Activated effector memory CD4-positive, alpha-beta T cell treated with Interleukin-2 at 50 U/mL for 16 hours (primary cell): ENCODE measurements at regions not wholly inside any gene's neighbourhood (a gene's known extent, or its start where the extent isn't known, plus 50 kb on each side); places are given as distances from the start of the nearest gene placed in this dataset.

Experiments used
- DNase-seq: peaks from one replicate; pipeline ENCODE4 v3.0.0-alpha.2; 2020

- no peak for DNase-seq
Observed at GRCh38 chr12:60148831-60149230, 553.0 kb downstream of the SLC16A7 start.

DNA sequence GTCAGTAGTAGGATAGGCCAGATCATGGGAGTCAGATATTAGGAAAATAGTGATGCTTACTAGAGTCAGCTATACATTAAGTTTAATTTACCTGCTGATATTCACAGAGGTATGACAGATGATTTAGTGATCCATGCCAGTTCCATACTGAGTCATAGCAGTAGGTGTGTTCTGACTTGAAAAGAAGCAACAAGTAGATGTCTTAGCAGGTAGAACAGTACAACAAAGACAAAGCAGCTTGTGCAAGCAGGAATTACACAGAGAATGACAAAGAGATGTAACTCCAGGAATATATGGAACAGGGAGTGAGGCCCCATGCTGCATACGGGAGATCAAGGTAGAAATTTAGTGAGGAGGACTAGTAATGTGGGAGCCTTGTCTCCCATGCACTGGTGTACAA, 556.9 kb downstream of the SLC16A7 start:
- no peak for DNase-seq

GRCh38 chr12:60159761-60160160, 563.9 kb downstream of the SLC16A7 start:
- no peak for DNase-seq

DNA sequence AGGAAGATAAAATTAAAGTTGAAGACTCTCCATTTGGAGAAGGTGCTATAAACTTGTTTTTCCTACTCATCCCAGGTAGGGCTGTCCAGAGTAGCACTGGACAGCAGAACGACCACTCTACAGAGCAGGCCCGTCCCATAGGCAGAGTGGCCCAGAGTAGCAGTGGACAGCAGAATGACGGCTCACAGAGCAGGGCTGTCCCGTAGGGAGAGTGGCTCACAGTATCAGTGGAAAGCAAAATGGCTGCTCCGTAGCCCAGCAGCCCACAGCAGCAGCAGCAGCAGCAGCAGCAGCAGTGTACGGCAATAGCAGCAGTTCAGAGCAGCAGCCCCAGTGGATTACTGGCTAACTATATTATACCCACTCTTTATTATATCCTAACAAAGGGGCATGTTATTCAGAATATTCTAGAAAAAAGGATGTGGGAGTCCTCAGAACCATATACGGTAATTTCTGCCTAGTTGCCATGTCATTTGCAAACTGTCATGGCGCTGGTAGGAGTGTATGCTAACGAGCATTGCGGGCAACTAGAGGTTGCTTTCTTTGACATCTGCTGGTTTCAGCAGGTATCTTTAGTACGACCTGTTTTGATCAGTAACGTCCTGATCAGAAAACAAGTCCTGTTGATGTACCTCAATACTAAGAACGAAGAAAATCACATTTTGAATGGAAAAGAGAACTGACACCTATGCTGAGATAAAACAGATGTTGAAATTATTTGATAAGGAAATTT, 567.3 kb downstream of the SLC16A7 start:
- DNase-seq: no peak

DNA sequence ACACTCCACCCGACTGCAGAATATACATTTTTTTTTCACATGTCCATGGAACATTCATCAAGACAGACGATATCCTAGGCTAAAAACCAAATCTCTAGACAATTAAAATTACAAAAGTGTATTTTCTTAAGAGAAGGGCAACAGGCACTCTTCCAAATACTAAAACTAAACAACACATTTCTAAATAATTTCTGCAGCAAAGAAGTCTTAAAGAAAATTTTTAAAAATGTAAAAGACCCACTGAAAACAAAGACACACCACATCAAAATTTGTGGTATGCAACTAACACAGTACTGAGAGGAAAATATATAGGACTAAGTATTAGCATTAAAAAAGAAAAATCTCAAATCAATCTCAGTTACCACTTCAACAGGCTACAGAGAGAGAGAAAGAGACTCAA, 570.0 kb downstream of the SLC16A7 start:
- DNase-seq: no peak

DNA sequence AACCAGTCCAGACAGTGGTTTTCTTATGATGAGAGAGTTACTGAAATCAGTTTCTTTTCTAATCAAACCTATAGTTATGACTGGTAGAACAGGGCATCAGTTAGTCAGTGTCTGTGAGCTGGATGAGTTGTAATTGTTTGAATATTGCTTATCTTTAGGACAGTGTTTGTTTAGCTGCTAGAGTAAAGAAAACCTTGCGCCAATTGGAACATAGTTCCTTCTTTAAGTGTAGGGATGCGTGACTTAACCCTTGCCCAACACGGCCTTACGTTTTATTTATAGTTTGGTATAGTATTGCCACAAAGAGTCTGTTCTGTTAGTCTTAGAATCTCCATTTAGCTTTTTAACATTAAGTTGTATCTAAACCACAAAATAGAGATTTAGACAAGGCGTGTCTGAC, 572.6 kb downstream of the SLC16A7 start:
- no peak for DNase-seq

DNA sequence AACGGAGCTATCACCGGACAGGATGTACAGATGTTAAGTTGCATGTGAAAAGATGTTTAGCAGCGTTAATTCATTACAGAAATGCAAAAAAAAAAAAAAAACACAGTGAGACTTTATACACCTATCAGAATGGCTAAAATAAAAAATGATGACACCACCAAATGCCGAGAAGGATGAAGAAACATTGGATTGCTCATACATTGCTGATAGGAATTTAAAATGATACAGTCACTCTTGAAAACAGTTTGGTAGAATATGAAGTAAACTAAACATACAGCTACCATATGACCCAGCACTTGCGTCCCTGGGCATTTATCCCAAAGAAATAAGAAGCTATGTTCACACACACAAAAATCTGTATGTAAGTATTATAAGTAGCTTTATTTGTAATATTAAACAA, 574.1 kb downstream of the SLC16A7 start:
- DNase-seq: no peak

DNA sequence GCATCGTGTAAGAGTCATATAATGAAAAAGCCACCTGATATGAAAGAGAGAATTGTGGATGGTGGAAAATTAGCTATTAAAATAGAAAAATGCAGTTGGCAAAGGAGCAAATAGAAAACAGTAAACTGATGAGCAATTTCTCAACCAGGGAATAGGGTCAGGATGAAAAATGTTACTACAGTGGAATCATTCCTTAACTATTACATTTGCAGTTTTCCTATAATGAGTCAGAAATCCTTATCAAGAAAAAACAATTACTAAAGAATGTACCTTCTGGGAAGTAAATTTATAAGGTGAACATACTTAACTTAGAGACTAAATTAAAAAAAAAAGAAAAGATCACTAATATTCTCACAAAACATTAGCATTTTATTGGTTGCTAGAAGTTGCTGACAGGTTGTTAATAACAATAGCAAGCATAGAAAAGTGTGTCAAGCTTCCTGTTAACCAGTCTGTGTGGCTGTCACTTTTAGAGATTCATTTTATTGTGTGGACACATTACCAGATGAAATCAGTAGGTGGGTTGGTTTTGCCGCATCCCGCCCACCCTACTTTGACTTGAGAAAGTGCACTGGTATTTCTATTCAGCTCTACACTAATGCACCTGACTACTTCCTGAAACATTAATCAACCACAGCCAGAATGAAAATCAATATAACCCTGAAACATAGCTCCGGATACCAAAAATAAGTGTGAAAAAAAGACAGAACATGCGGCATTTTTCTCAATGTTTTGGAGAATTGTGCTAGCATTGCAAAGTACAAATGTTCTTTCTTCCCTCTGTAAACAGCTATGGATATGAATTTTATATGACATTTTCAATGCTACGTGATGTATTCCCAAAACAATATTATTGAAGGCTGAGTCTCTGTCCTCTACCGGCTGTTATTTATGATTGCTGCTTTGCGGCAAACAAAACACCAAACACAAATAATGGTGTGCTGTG, 576.7 kb downstream of the SLC16A7 start:
- no peak for DNase-seq

- DNase-seq: no peak
Observed at GRCh38 chr12:60173224-60174170, 577.7 kb downstream of the SLC16A7 start.

GRCh38 chr12:60174476-60174875, 578.6 kb downstream of the SLC16A7 start:
- no peak for DNase-seq

DNA sequence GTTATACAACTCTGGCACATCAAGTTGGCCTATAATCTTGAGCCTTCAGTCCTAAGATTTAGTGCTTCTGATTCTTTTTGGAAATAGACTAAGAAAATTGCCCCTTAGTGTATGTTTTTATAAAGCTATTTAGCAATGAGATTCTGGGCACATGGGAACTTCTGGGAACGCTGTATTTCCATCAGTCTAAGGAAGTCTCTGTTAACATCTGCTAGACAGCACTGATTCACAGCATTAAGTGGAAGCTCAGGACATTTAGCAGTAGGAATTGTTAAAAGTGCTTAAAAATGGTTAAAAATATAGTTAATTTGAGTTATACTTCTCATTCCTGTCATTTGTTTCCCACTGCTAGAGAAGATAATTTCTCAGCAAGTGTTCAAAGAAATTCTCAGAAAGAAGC, 579.1 kb downstream of the SLC16A7 start:
- DNase-seq: no peak

GRCh38 chr12:60176891-60177290, 581.1 kb downstream of the SLC16A7 start:
- no peak for DNase-seq

DNA sequence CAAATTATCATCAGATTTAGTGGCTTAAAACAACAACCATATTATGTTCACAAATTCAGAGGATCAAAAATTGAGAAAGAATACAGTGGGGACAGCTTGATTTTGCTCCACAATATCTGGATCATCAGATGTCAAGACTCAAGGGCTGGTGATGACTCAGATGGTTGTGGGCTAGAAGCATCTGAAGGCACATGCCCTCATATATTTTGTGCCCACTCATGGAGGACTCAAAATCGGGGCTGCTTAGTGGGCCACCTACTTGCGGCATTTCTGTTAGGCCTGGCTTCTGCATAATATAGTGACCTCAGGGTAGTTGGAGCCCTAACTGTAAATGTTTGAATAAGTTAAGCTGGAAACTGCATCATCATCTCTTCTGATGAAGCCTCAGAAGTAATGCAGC, 584.5 kb downstream of the SLC16A7 start:
- no peak for DNase-seq

- no peak for DNase-seq
Observed at GRCh38 chr12:60182354-60182753, 586.5 kb downstream of the SLC16A7 start.

GRCh38 chr12:60184096-60184495, 588.3 kb downstream of the SLC16A7 start:
- no peak for DNase-seq

GRCh38 chr12:60185060-60185459, 589.2 kb downstream of the SLC16A7 start:
- no peak for DNase-seq

- DNase-seq: no peak
Observed at GRCh38 chr12:60191271-60191670, 595.4 kb downstream of the SLC16A7 start.

DNA sequence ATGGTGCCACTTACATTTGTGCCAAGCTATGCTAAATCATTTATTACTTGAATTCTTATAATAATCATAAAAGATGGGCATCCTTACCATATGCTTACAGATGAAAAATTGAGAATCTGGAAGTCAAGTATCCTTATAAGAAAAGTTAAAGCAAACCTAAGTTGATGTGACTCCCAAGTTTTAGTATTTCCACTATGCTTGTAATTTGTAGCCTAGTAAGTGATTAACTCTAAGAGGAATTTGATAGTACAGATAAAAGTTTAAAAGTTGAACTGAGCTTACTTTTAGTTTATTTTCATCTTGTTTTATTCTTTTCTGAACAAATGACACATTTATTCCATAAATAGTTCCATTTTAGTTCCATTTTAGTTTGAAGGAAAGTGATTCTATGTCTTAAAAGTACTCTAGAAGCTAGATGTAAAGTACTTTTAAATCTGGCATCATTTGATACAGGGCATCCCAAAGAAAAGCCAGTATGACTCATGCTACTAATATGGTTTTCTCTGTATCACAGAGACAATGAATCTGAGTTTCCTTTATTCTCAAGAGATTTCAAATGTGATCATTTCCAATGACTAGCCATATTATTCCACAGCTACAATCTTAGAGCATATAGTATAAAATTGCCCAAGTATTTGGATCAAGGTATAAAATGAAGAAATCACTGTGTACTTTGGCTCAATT, 596.0 kb downstream of the SLC16A7 start:
- no peak for DNase-seq

DNA sequence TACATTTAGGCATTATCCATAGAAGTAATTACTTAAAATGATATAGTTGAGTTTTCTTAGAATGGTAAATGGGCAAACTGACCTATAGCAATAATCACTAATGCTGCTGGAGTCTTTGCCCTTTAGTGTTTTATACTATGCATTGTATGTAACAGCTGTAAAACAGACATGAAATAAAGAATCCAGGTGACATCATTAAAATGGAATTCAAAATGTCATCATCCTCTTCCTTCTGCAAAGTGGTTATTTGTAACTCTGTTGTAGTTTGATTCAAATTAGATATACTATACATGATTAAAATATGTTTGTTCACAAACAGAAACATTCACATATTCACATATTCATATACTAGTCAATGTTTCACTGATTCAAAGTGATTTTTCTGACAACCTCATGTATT, 598.8 kb downstream of the SLC16A7 start:
- no peak for DNase-seq

DNA sequence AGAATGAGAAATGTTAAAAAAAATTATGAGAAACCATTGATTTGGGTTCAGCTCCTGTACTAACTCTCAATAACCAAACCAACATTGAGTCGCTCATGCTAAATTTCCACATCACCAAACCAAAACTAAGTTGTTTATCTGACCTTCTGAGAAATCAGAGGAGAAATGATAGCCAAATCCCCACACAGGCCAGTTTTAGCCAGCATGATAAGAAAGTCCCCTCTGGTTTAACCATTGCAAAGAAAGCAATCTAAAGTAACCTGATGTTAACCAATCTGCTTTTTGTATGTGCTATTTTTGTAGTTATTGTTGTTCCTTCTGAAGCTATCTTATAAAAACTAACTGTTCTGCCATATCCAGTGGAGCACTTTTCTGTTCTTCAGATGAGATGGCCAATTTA, 599.7 kb downstream of the SLC16A7 start:
- no peak for DNase-seq

- DNase-seq: no peak
Observed at GRCh38 chr12:60196366-60196765, 600.5 kb downstream of the SLC16A7 start.

GRCh38 chr12:60197589-60197988, 601.8 kb downstream of the SLC16A7 start:
- no peak for DNase-seq
